ENCODE measurements at regions not wholly inside any gene's neighbourhood (a gene's known extent, or its start where the extent isn't known, plus 50 kb on each side); places are given as distances from the start of the nearest gene placed in this dataset.

- TF ChIP-seq POLR2A (IDR thresholded peaks at IDR 0.05; ENCODE audit: control extremely low read depth in 1 of 2, low read depth in 2 of 2, low read length in 2 of 2), result no peak
- TF ChIP-seq CTCF (IDR thresholded peaks at IDR 0.05; ENCODE audit: control extremely low read depth in 1 of 3, insufficient read depth in 1 of 3, low read depth in 1 of 3, low read length in 3 of 3), result no peak
- TF ChIP-seq RXRA (IDR thresholded peaks at IDR 0.05; ENCODE audit: insufficient read depth, low read depth, low read length), result no peak
- no peak for TF ChIP-seq TEAD4 (IDR thresholded peaks at IDR 0.05; ENCODE audit: low read depth, low read length)
- TF ChIP-seq HDAC2 (IDR thresholded peaks at IDR 0.05; ENCODE audit: borderline replicate concordance in 1 of 2, low read depth in 2 of 2, low read length in 2 of 2), result no peak
- TF ChIP-seq MAFK (IDR thresholded peaks at IDR 0.05; ENCODE audit: low read depth, low read length), result no peak
- TF ChIP-seq SP2 (IDR thresholded peaks at IDR 0.05; ENCODE audit: low read length), result no peak
- no peak for TF ChIP-seq EZH2 (IDR thresholded peaks at IDR 0.05; ENCODE audit: low read depth, low read length, severe bottlenecking)
- TF ChIP-seq ASH2L (IDR thresholded peaks at IDR 0.05; ENCODE audit: low read length), result no peak
- TF ChIP-seq SP1 (IDR thresholded peaks at IDR 0.05; ENCODE audit: low read depth, low read length), result no peak
- TF ChIP-seq CEBPB (IDR thresholded peaks at IDR 0.05; ENCODE audit: low read depth, low read length), result no peak
- no peak for TF ChIP-seq USF2 (IDR thresholded peaks at IDR 0.05; ENCODE audit: low read length)
- TF ChIP-seq POLR2AphosphoS5 (IDR thresholded peaks at IDR 0.05; ENCODE audit: low read depth, low read length), result no peak
- no peak for TF ChIP-seq CHD1 (IDR thresholded peaks at IDR 0.05; ENCODE audit: low read depth, low read length)
These were observed 461.1 kb upstream of the TBL1XR1 start for GRCh38 chr3:177658354-177658753.
